HG03457 (cell line): ENCODE measurements at regions not wholly inside any gene's neighbourhood (a gene's known extent, or its start where the extent isn't known, plus 50 kb on each side); places are given as distances from the start of the nearest gene placed in this dataset.

ENCODE experiments used
- ATAC-seq: cut with Tn5 transposase; IDR thresholded peaks from one replicate; pipeline ENCODE4 v1.9.1; 2021; ENCODE audit warnings: moderate number of reproducible peaks; ENCODE audit not compliant: unreplicated experiment

- ATAC-seq = no peak
Observed at GRCh38 chr10:7478727-7479457, 68.1 kb upstream of the SFMBT2 start.

DNA sequence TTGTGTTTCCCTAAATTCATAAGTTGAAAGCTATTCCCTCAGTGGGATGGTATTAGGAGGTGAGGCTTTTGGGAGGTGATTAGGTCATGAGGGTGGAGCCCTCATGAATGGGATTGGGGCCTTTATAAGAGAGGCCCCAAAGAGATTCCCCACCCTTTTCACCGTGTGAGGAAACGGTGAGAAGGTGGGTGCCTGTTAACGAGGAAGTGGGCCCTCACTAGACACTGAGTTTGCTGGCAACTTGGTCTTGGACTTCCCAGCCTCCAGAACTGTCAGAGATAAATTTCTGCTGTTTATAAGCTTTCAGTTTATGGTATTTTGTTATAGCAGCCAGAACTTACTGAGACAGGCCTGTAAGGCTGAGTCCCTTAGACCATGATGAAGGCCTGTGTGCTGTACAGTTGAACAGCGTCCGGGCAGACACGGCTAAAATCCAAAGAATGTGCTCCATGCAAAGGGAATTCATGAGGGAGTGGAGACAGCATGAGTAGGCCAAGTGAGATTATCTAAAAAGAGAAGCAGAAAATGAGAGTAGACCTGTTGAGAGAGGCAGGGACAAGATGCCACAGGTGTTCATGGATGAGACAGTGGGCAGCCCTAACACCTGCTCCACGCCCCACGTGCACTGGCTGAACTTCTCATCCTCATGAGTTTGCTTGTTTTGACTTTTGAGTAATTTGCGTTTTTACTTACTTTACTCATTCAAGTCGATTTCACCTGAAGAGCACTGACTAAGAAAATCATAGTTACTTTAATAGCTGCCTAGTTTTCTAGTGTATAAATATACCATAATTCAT, 66.9 kb upstream of the SFMBT2 start:
- ATAC-seq = no peak

DNA sequence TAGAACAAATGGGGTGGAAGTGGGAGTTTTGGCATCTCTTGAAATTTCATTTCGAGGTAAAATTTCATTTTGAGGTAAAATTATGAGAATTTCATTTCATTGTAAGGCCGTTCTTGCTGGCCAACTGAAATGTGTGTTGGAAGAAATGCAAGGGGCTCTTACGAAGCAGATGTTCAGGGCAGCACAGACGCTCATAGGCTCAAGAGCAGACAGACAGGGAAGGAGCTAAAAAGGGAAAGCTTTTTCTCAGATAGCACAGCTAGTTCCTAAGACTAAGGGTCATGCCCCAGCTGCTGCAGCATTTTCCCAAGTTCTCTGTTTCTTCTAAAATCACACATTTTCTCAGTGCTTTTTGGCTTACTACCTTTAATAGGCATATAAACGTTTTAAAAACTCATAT, 65.1 kb upstream of the SFMBT2 start:
- ATAC-seq = no peak

GRCh38 chr10:7475046-7475911, 64.4 kb upstream of the SFMBT2 start:
- ATAC-seq = no peak

- no peak for ATAC-seq
Observed at GRCh38 chr10:7474388-7474787, 63.6 kb upstream of the SFMBT2 start.

GRCh38 chr10:7473474-7473873, 62.6 kb upstream of the SFMBT2 start:
- ATAC-seq = no peak

- ATAC-seq = peak; percentile 91
Observed at GRCh38 chr10:7471720-7472367, 61.0 kb upstream of the SFMBT2 start.

- no peak for ATAC-seq
Observed at GRCh38 chr10:7470371-7470770, 59.5 kb upstream of the SFMBT2 start.

- ATAC-seq = no peak
Observed at GRCh38 chr10:7467031-7467667, 56.3 kb upstream of the SFMBT2 start.

DNA sequence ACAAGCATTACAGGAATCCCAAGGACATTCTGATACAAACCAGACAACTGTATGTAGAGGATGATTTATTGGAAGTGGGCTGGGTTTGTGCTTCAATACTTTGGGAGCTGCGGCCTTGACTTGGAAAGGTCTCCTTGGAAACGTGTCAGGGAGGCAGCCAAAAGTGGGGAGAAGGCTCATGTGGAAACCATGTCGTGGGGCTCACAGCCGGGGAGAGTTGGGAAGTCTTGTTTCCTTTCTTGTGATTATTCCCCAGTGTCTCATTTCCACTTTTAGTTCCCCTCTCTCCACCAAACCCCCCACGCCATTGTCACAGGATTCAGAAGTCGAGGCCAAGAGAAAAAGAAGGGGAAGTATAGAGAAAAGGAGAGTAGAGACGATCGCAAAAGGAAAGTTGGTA, 53.9 kb upstream of the SFMBT2 start:
- no peak for ATAC-seq
